SHP77 treated with DMSO at 0.1 percent for 48 hours (cell line): ENCODE measurements at regions not wholly inside any gene's neighbourhood (a gene's known extent, or its start where the extent isn't known, plus 50 kb on each side); places are given as distances from the start of the nearest gene placed in this dataset.

Experiments
- DNase-seq: peaks from one replicate; lab custom pipeline; 2025; lab: John Stamatoyannopoulos, UW

- DNase-seq, result no peak
These were observed 297.2 kb downstream of the TGFB2 start for GRCh38 chr1:218642033-218642948.

DNA sequence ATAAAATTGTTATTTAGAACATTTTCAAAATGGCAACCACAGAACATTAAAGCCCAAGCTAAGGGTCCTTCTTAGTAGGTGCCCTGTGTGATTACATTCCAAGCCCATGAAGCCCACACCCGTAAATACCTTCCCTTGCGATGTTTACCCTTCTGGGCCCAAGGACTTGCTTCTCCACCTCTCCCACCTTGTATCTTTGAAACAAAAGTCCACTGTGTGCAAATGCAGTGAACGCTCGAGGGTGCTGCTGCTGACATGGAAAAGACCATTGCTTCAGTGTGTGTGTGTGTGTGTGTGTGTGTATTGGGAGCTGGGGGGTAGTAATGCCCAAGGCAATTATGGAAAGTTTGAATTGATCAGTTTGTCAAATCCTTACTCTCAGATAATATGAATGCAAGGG lies 298.1 kb downstream of the TGFB2 start:
- no peak for DNase-seq

- DNase-seq, result no peak
These were observed 298.8 kb downstream of the TGFB2 start for GRCh38 chr1:218643926-218644325.

GRCh38 chr1:218646288-218646687 lies 301.2 kb downstream of the TGFB2 start:
- DNase-seq, result no peak

DNA sequence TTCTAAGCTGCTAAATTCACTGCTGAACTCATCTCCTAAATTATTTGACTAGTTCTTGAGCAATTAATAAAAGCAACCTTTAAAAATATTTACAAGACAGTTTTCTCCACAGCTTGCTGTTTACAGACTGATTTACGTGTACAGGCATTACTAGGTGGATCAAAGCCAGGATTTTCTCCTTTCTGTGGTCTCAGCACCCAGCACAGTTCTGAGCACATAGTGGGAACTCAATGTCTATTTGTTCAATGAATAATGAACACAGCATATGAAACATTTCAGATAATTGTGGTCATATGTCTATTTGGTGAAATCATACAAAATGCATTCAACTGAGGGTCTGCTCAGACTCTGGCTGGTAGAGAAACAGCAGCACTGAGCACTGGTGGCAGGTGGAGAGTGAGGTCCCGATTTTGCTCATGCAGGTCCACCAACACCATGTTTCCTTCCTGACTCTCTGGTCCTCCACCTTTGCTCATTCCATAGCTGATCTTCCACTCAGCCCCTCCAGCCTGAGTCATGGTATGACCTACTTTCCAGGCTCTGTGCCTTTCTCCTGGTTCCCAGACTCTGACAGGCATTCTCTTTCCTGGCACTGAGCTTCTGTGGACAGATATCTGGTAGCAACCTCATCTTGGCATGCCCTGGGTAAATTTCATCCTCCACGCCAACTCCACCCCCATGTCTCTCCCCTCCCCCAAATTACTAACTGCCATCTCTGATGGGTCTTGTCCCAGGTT lies 311.3 kb downstream of the TGFB2 start:
- no peak for DNase-seq

DNA sequence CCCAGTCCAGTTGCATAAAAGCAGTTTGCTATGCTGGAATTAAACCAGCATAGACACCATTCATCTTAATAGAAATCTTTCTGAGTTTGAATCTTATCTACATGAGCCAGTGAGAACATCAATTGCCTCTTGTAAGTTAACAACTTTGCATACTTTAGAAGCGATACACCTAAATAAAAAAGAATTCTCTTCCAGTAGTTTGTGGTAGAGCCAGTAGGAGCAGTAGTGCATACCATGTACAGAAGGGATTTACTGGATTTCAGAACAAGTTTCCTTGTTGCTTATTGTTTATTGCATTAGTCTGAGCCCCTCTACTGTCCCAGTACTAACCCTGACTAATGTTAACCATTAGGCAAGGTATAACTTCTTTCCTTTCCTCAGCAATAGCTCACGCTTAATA lies 313.1 kb downstream of the TGFB2 start:
- DNase-seq, result no peak

- no peak for DNase-seq
These were observed 313.8 kb downstream of the TGFB2 start for GRCh38 chr1:218658899-218659298.

GRCh38 chr1:218659911-218660677 lies 315.0 kb downstream of the TGFB2 start:
- no peak for DNase-seq

DNA sequence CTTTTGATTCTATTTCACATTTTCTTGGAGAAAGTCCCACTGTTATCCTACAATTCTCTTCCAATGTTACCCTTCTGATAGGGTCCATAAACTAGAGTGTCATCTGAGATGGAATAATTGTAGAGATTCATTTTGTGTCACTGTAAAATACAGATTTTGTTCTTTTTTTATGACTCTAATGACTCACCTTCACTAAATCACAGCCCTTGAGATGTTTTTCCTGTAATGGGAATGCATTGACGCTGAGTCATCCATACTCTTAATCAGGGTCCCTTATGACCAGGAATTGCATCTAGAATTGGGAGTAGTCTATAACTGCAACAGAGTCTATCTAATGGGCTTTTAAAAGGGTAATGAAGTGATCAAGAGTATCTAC lies 315.5 kb downstream of the TGFB2 start:
- no peak for DNase-seq

GRCh38 chr1:218661411-218661810 lies 316.3 kb downstream of the TGFB2 start:
- DNase-seq, result no peak

DNA sequence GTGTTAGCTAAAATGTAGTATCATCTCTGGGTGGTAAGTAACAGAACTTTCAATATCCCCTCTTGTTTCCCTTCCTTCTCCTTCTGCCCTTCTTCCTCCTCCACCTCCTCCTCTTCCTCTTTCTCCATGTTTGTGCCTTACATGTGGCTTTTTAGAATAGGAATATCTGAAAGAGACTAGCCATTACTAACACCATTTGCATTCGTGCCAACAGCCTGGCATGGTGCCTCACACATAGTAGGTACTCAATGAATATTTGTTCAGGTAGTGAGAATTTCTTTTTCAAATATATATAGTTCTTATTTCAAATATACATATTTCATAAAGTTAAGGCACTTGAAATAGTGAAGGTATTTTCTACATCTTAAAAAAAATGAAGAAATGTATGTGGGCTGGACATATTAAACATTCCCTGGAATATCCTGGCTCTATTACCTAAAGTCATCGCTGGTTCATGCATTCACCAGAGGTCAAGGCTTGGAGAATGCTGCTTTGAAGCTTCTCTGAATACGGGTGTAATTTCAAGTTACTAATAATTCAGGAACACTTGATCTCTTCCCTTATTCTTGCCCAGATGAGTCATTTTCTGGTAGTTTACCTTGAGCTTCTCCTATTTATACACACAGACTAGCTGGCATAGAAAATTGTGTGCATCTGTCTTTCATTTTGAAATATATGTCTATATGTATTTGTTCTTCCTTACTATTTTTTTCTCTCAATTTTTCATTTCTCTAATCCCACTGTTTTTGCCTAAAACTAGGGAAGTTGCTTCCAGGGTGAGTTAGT lies 319.4 kb downstream of the TGFB2 start:
- DNase-seq, result no peak

DNA sequence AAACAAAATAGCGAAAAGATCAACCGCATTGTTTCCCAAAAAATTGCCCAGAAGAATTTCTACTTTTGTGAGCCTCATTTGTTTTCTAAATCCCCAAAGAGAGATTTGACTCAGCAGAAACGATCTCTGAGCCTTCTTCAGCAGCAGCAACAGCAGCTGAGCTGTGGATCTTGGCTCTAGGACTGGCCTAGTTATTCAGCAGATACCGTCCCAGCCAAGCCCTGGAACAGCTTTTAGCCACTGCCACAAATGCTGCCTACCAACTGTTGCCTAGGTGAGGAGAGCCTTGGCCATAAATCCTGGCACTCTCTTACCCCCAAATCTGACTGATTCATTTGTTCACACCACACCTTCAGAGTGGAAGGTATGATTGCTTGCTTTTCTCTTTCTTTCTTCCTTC lies 320.1 kb downstream of the TGFB2 start:
- DNase-seq, result no peak

DNA sequence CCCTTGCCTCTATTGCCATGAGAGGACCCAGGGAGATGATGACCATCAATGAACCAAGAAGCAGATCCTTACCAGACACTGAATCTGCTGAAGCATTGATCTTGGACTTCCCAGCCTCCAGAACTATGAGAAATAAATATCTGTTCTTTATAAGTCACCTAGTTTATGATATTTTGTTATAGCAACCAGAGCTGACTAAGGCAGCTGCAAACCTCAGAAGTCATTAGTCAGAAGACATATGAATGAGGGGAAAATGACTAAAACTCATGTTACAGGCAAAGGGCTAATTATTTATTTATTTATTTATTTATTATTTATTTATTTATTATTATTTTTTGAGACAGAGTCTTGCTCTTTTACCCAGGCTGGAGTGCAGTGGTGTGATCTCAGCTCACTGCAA lies 321.1 kb downstream of the TGFB2 start:
- DNase-seq, result no peak

DNA sequence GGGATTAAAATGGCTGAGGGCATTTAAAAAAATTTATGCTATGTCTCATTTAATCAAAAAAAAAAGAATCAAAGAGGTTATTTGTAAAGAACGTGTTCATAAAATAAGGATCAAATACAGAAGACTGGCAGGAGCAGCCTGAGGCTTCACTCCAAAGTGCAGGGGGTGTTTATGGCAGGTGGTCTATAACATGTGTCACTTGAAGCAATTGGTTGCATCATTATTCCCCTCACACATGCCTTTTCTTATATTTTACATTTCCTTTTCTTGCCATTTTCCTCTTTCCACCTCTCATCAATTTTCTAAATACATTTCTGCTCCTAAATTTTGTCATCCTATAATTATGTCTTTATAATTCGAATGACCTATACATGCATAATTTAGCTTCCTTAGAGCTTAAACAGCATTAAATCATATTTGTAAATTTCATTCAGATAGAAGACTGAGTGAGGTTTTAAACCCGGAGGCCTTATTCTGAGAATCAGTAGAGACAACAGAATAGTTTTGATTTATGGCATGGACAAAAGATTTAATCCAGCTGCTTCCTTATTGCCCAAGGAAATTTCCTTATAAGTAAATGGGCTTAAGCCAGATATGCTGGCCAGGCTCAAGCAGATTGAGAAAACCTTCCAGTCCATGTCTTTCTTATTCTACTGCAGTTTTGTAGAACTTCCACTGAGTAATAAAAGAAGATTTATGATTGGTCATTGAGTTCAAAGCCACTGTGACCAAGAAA lies 322.8 kb downstream of the TGFB2 start:
- DNase-seq, result no peak

GRCh38 chr1:218669431-218669830 lies 324.3 kb downstream of the TGFB2 start:
- no peak for DNase-seq

- DNase-seq, result no peak
These were observed 325.7 kb downstream of the TGFB2 start for GRCh38 chr1:218670875-218671274.

DNA sequence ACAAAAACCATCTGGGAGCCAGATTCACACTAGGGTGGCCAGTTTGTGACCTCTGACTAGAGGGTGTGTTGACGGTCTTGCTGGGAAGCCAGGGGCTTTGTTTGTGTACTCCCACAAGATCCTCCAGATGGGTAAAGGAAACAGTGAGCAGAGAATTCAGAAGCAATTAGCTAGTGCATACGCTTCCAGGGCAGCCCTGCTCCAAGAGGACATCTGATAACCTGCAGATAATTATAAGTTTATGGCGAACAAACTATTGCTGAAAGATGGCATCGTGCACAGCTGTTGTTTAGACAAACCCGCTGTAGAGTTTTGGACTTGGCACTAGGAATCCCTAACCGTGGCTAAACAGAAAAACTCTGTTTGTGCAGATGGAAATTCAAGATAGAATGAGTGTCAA lies 326.4 kb downstream of the TGFB2 start:
- DNase-seq, result no peak

DNA sequence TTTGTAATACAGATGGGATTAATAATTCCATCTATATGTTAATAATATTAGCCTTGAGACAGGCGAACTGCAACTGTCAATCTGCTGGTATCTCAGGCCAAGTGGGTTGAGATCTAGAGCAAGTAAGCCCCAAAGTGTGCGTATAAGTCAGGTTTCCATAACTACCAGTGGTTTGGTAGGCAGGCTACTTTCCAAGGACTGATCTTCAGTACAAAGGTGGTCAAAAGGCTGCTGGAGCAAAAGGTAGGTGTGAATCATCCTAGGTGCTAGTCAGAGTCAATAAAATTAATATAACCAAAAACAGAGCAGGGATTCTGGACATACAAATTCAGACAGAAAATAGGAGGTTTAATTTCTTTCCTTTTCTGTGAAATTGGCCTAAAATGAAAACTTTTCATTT lies 328.0 kb downstream of the TGFB2 start:
- DNase-seq, result no peak

DNA sequence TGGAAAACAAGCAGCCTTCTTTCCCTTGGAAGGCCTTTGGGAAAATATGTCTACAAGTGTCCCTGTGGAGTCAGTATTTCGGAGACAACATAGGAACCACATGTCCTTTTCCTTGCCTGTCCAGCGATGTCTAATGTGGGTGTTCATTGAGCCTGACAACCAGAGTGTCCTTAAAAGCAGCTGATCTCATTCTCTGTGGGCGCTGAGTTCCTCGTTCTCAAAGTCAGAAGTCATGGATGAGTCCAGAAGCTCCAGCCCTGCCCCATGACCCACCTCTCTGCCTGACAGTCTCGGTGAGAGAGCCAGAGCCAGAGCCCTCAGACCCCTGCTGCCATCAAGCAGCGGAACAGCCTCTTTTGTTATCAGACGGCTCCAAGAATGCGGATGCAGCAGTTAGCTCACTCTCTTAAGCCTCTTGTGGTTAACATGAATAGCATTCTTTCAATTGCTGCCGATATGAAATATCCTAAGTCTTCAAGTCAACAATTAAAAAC lies 329.2 kb downstream of the TGFB2 start:
- DNase-seq, result no peak

GRCh38 chr1:218677026-218677425 lies 331.9 kb downstream of the TGFB2 start:
- no peak for DNase-seq

DNA sequence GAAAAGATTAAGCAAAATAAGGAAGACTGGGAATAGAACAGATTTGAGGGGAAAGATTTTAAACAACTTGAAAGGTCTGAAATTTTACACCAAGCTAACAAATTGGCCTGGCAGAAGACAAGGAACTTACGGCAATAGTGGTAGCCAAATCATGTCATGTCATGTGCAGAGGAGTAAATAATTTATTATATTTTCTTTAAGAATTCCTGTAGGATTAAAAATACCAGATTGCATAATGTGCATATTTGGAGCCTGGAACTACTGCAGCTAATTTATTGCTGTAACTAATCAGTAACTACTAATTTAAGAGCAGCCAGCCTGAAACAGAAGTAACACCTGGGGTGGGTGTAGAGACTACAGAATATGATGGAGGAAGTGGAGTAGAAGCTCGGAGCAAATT lies 334.3 kb downstream of the TGFB2 start:
- no peak for DNase-seq
